Glutamatergic neuron (in vitro differentiated cells): ENCODE measurements at regions not wholly inside any gene's neighbourhood (a gene's known extent, or its start where the extent isn't known, plus 50 kb on each side); places are given as distances from the start of the nearest gene placed in this dataset.

Experiments
- DNase-seq: peaks from one replicate; pipeline ENCODE4 v3.0.0; 2022
- H3K27ac Mint-ChIP-seq: one replicate; pipeline ENCODE4 v1.8.0; 2020; ENCODE audit warnings: mild to moderate bottlenecking, mixed read lengths, inconsistent platforms; ENCODE audit not compliant: unreplicated experiment
- H3K27me3 Mint-ChIP-seq: one replicate; pipeline ENCODE4 v1.8.0; 2020; ENCODE audit warnings: mild to moderate bottlenecking, moderate library complexity, mixed read lengths, inconsistent platforms; ENCODE audit not compliant: unreplicated experiment
- H3K36me3 Mint-ChIP-seq: one replicate; pipeline ENCODE4 v1.8.0; 2020; ENCODE audit warnings: mild to moderate bottlenecking, mixed read lengths, inconsistent platforms; ENCODE audit not compliant: unreplicated experiment
- H3K4me1 Mint-ChIP-seq: one replicate; pipeline ENCODE4 v1.8.0; 2020; ENCODE audit warnings: mild to moderate bottlenecking, low read depth, mixed read lengths, inconsistent platforms; ENCODE audit not compliant: unreplicated experiment
- H3K4me3 Mint-ChIP-seq: one replicate; pipeline ENCODE4 v1.8.0; 2020; ENCODE audit warnings: mild to moderate bottlenecking, mixed read lengths, inconsistent platforms; ENCODE audit not compliant: unreplicated experiment
- H3K9me3 Mint-ChIP-seq: one replicate; pipeline ENCODE4 v1.8.0; 2020; ENCODE audit warnings: mild to moderate bottlenecking, moderate library complexity, mixed read lengths, inconsistent platforms; ENCODE audit not compliant: unreplicated experiment
- CTCF ChIP-seq: fragments of 200-600 bp; sonication (generic); IDR thresholded peaks from one replicate; pipeline ENCODE4 v1.5.0; 2021; ENCODE audit not compliant: partially characterized antibody, unreplicated experiment

- no peak for TF ChIP-seq CTCF
- Mint-ChIP-seq H3K27ac (no peak overlapping the region), H3K27me3 (no peaks in the 10 kb centered on the region), H3K9me3 (no peaks in the 10 kb centered on the region), H3K4me3 (no peak overlapping the region), H3K36me3 (no peaks in the 10 kb centered on the region), H3K4me1 (no peaks in the 10 kb centered on the region)
- no peak for DNase-seq
Measured at GRCh38 chr6:105621564-105622175, 218.8 kb upstream of the PREP start.

GRCh38 chr6:105620878-105621277 is 218.0 kb upstream of the PREP start:
- Mint-ChIP-seq H3K36me3 (no peaks in the 10 kb centered on the region), H3K27me3 (no peaks in the 10 kb centered on the region), H3K4me1 (no peaks in the 10 kb centered on the region), H3K9me3 (no peaks in the 10 kb centered on the region), H3K4me3 (no peak overlapping the region), H3K27ac (no peak overlapping the region)
- no peak for DNase-seq
- no peak for TF ChIP-seq CTCF

GRCh38 chr6:105619971-105620741 is 217.3 kb upstream of the PREP start:
- Mint-ChIP-seq H3K36me3 (no peaks in the 10 kb centered on the region), H3K27me3 (no peaks in the 10 kb centered on the region), H3K4me3 (no peak overlapping the region), H3K27ac (no peak overlapping the region), H3K9me3 (no peaks in the 10 kb centered on the region), H3K4me1 (no peaks in the 10 kb centered on the region)
- no peak for DNase-seq
- no peak for TF ChIP-seq CTCF

- Mint-ChIP-seq H3K4me1 (no peaks in the 10 kb centered on the region), H3K4me3 (no peak overlapping the region), H3K9me3 (no peaks in the 10 kb centered on the region), H3K27me3 (no peaks in the 10 kb centered on the region), H3K27ac (no peak overlapping the region), H3K36me3 (no peaks in the 10 kb centered on the region)
- TF ChIP-seq CTCF = no peak
- DNase-seq = no peak
Measured at GRCh38 chr6:105618247-105618646, 215.4 kb upstream of the PREP start.

- H3K9me3 Mint-ChIP-seq = no peaks in the 10 kb centered on the region
- H3K4me3 Mint-ChIP-seq = no peak overlapping the region
- H3K36me3 Mint-ChIP-seq = no peaks in the 10 kb centered on the region
- no peaks in the 10 kb centered on the region for H3K4me1 Mint-ChIP-seq
- no peaks in the 10 kb centered on the region for H3K27me3 Mint-ChIP-seq
- no peak overlapping the region for H3K27ac Mint-ChIP-seq
- no peak for DNase-seq
- TF ChIP-seq CTCF = no peak
Measured at GRCh38 chr6:105616521-105616920, 213.6 kb upstream of the PREP start.
